Activated T-cell treated with anti-CD3 and anti-CD28 coated beads, Interleukin-2, amount 50 U/mL, for 4 hours (primary cell): ENCODE measurements at regions not wholly inside any gene's neighbourhood (a gene's known extent, or its start where the extent isn't known, plus 50 kb on each side); places are given as distances from the start of the nearest gene placed in this dataset.

Source experiments
- ATAC-seq, 2 donors: fragments of 200-7000 bp; cut with Tn5 transposase; one replicate each; pipeline ENCODE4 v1.10.0; 2021
- DNase-seq: peaks from one replicate; pipeline ENCODE4 v3.0.0-alpha.2; 2020
- H3K27me3 Mint-ChIP-seq: one replicate; pipeline ENCODE4 v1.8.0; 2021; ENCODE audit warnings: low read depth, mixed read lengths
- H3K36me3 Mint-ChIP-seq: one replicate; pipeline ENCODE4 v1.8.0; 2022; ENCODE audit warnings: mixed read lengths; ENCODE audit not compliant: insufficient read depth
- H3K4me1 Mint-ChIP-seq: one replicate; pipeline ENCODE4 v1.8.0; 2021; ENCODE audit warnings: low read depth, mixed read lengths
- H3K4me3 Mint-ChIP-seq: one replicate; pipeline ENCODE4 v1.8.0; 2021; ENCODE audit warnings: mild to moderate bottlenecking, moderate library complexity, mixed read lengths
- H3K9me3 Mint-ChIP-seq: one replicate; pipeline ENCODE4 v1.8.0; 2021; ENCODE audit warnings: mixed read lengths

- Mint-ChIP-seq H3K9me3 (peaks cover 33% of the 10 kb centered on the region), H3K4me1 (no peaks in the 10 kb centered on the region), H3K27me3 (no peaks in the 10 kb centered on the region), H3K4me3 (no peak overlapping the region), H3K36me3 (no peaks in the 10 kb centered on the region)
- ATAC-seq (no peak), DNase-seq (no peak)
Observed at GRCh38 chr21:27292229-27292628, 325.3 kb upstream of the ADAMTS5 start.

GRCh38 chr21:27291006-27291405 lies 324.1 kb upstream of the ADAMTS5 start:
- Mint-ChIP-seq H3K4me1 (no peaks in the 10 kb centered on the region), H3K4me3 (no peak overlapping the region), H3K36me3 (no peaks in the 10 kb centered on the region), H3K27me3 (no peaks in the 10 kb centered on the region), H3K9me3 (peaks cover 32% of the 10 kb centered on the region)
- no peak for DNase-seq
- ATAC-seq, result no peak

- DNase-seq (no peak), ATAC-seq (no peak)
- Mint-ChIP-seq H3K36me3 (no peaks in the 10 kb centered on the region), H3K4me1 (no peaks in the 10 kb centered on the region), H3K4me3 (no peak overlapping the region), H3K9me3 (peaks cover 26% of the 10 kb centered on the region), H3K27me3 (no peaks in the 10 kb centered on the region)
Observed at GRCh38 chr21:27290028-27290427, 323.1 kb upstream of the ADAMTS5 start.

- ATAC-seq, result no peak
- peaks cover 18% of the 10 kb centered on the region for H3K9me3 Mint-ChIP-seq
Observed at GRCh38 chr21:27286760-27287159, 319.9 kb upstream of the ADAMTS5 start.

GRCh38 chr21:27277110-27277509 lies 310.2 kb upstream of the ADAMTS5 start:
- Mint-ChIP-seq H3K36me3 (no peaks in the 10 kb centered on the region), H3K4me1 (no peaks in the 10 kb centered on the region), H3K9me3 (no peaks in the 10 kb centered on the region), H3K4me3 (no peak overlapping the region), H3K27me3 (no peaks in the 10 kb centered on the region)
- DNase-seq, result no peak
- no peak for ATAC-seq

More at GRCh38 chr21:27286760-27287159, 319.9 kb upstream of the ADAMTS5 start:
- H3K36me3 Mint-ChIP-seq, result no peaks in the 10 kb centered on the region
- no peak overlapping the region for H3K4me3 Mint-ChIP-seq
- H3K4me1 Mint-ChIP-seq, result no peaks in the 10 kb centered on the region
- DNase-seq, result no peak
- no peaks in the 10 kb centered on the region for H3K27me3 Mint-ChIP-seq

GRCh38 chr21:27275294-27275927 lies 308.5 kb upstream of the ADAMTS5 start:
- no peaks in the 10 kb centered on the region for H3K27me3 Mint-ChIP-seq
- no peak for DNase-seq
- no peaks in the 10 kb centered on the region for H3K36me3 Mint-ChIP-seq
- no peak overlapping the region for H3K4me3 Mint-ChIP-seq
- no peaks in the 10 kb centered on the region for H3K9me3 Mint-ChIP-seq
- no peak for ATAC-seq
- no peaks in the 10 kb centered on the region for H3K4me1 Mint-ChIP-seq

GRCh38 chr21:27269644-27270043 lies 302.8 kb upstream of the ADAMTS5 start:
- H3K4me1 Mint-ChIP-seq, result no peaks in the 10 kb centered on the region
- H3K27me3 Mint-ChIP-seq, result no peaks in the 10 kb centered on the region
- H3K9me3 Mint-ChIP-seq, result no peaks in the 10 kb centered on the region
- H3K4me3 Mint-ChIP-seq, result no peak overlapping the region
- no peak for DNase-seq
- no peaks in the 10 kb centered on the region for H3K36me3 Mint-ChIP-seq
- no peak for ATAC-seq

GRCh38 chr21:27268290-27268689 lies 301.4 kb upstream of the ADAMTS5 start:
- no peaks in the 10 kb centered on the region for H3K27me3 Mint-ChIP-seq
- no peaks in the 10 kb centered on the region for H3K9me3 Mint-ChIP-seq
- H3K36me3 Mint-ChIP-seq, result no peaks in the 10 kb centered on the region
- H3K4me3 Mint-ChIP-seq, result no peak overlapping the region
- no peaks in the 10 kb centered on the region for H3K4me1 Mint-ChIP-seq
- ATAC-seq (no peak), DNase-seq (no peak)

- Mint-ChIP-seq H3K4me1 (no peaks in the 10 kb centered on the region), H3K9me3 (no peaks in the 10 kb centered on the region), H3K27me3 (no peaks in the 10 kb centered on the region), H3K36me3 (no peaks in the 10 kb centered on the region), H3K4me3 (no peak overlapping the region)
- no peak for ATAC-seq
- no peak for DNase-seq
Observed at GRCh38 chr21:27265949-27266348, 299.1 kb upstream of the ADAMTS5 start.

GRCh38 chr21:27265492-27265891 lies 298.6 kb upstream of the ADAMTS5 start:
- no peak for ATAC-seq
- H3K27me3 Mint-ChIP-seq, result no peaks in the 10 kb centered on the region
- no peak overlapping the region for H3K4me3 Mint-ChIP-seq

GRCh38 chr21:27261676-27262075 lies 294.8 kb upstream of the ADAMTS5 start:
- Mint-ChIP-seq H3K4me1 (no peaks in the 10 kb centered on the region), H3K4me3 (no peak overlapping the region), H3K36me3 (no peaks in the 10 kb centered on the region), H3K27me3 (no peaks in the 10 kb centered on the region), H3K9me3 (peaks cover 10% of the 10 kb centered on the region)
- DNase-seq (no peak), ATAC-seq (no peak)

More at GRCh38 chr21:27265492-27265891, 298.6 kb upstream of the ADAMTS5 start:
- H3K9me3 Mint-ChIP-seq, result peaks cover under 1% of the 10 kb centered on the region
- no peaks in the 10 kb centered on the region for H3K36me3 Mint-ChIP-seq
- no peaks in the 10 kb centered on the region for H3K4me1 Mint-ChIP-seq
- DNase-seq, result no peak

GRCh38 chr21:27260728-27261127 lies 293.8 kb upstream of the ADAMTS5 start:
- no peak overlapping the region for H3K4me3 Mint-ChIP-seq
- no peaks in the 10 kb centered on the region for H3K4me1 Mint-ChIP-seq
- H3K9me3 Mint-ChIP-seq, result peaks cover 10% of the 10 kb centered on the region
- H3K27me3 Mint-ChIP-seq, result no peaks in the 10 kb centered on the region
- DNase-seq, result no peak
- H3K36me3 Mint-ChIP-seq, result no peaks in the 10 kb centered on the region
- ATAC-seq, result no peak

- ATAC-seq (no peak), DNase-seq (no peak)
- H3K4me3 Mint-ChIP-seq, result no peak overlapping the region
- no peaks in the 10 kb centered on the region for H3K36me3 Mint-ChIP-seq
- H3K27me3 Mint-ChIP-seq, result no peaks in the 10 kb centered on the region
- H3K9me3 Mint-ChIP-seq, result peaks cover 10% of the 10 kb centered on the region
- H3K4me1 Mint-ChIP-seq, result no peaks in the 10 kb centered on the region
Observed at GRCh38 chr21:27258742-27259448, 292.0 kb upstream of the ADAMTS5 start.

GRCh38 chr21:27257908-27258556 lies 291.1 kb upstream of the ADAMTS5 start:
- no peak for DNase-seq
- no peaks in the 10 kb centered on the region for H3K27me3 Mint-ChIP-seq
- no peaks in the 10 kb centered on the region for H3K36me3 Mint-ChIP-seq
- no peaks in the 10 kb centered on the region for H3K4me1 Mint-ChIP-seq
- H3K9me3 Mint-ChIP-seq, result peaks cover 10% of the 10 kb centered on the region
- ATAC-seq, result no peak
- no peak overlapping the region for H3K4me3 Mint-ChIP-seq

GRCh38 chr21:27257226-27257625 lies 290.3 kb upstream of the ADAMTS5 start:
- DNase-seq (no peak), ATAC-seq (no peak)
- Mint-ChIP-seq H3K9me3 (peaks cover 10% of the 10 kb centered on the region), H3K27me3 (no peaks in the 10 kb centered on the region), H3K36me3 (no peaks in the 10 kb centered on the region), H3K4me1 (no peaks in the 10 kb centered on the region), H3K4me3 (no peak overlapping the region)
